Progenitor cell of endocrine pancreas (in vitro differentiated cells): ENCODE measurements at regions not wholly inside any gene's neighbourhood (a gene's known extent, or its start where the extent isn't known, plus 50 kb on each side); places are given as distances from the start of the nearest gene placed in this dataset.

Experiments used
- DNase-seq: peaks from one replicate; pipeline ENCODE4 v3.0.0; 2021; ENCODE audit warnings: low spot score; ENCODE audit not compliant: unreplicated experiment
- H3K27ac Mint-ChIP-seq: 2 replicates; pipeline ENCODE4 v1.8.0; 2021; ENCODE audit warnings: mild to moderate bottlenecking, moderate library complexity, mixed read lengths
- H3K27me3 Mint-ChIP-seq: 2 replicates; pipeline ENCODE4 v1.8.0; 2021; ENCODE audit warnings: mixed read lengths
- H3K36me3 Mint-ChIP-seq: 2 replicates; pipeline ENCODE4 v1.8.0; 2022; ENCODE audit warnings: mixed read lengths; ENCODE audit not compliant: insufficient read depth
- H3K4me1 Mint-ChIP-seq: 2 replicates; pipeline ENCODE4 v1.8.0; 2021; ENCODE audit warnings: low read depth, mixed read lengths
- H3K4me3 Mint-ChIP-seq: 2 replicates; pipeline ENCODE4 v1.8.0; 2021; ENCODE audit warnings: low read depth, mild to moderate bottlenecking, moderate library complexity, mixed read lengths
- H3K9me3 Mint-ChIP-seq: 2 replicates; pipeline ENCODE4 v1.8.0; 2021; ENCODE audit warnings: low read depth, mixed read lengths
- TF ChIP-seq, protein P1 (sequence below): fragments of 200-600 bp; sonication (generic); IDR thresholded peaks from one replicate; pipeline ENCODE4 v1.5.0; 2021; ENCODE audit warnings: antibody characterized with exemption, mild to moderate bottlenecking; ENCODE audit not compliant: unreplicated experiment

DNA sequence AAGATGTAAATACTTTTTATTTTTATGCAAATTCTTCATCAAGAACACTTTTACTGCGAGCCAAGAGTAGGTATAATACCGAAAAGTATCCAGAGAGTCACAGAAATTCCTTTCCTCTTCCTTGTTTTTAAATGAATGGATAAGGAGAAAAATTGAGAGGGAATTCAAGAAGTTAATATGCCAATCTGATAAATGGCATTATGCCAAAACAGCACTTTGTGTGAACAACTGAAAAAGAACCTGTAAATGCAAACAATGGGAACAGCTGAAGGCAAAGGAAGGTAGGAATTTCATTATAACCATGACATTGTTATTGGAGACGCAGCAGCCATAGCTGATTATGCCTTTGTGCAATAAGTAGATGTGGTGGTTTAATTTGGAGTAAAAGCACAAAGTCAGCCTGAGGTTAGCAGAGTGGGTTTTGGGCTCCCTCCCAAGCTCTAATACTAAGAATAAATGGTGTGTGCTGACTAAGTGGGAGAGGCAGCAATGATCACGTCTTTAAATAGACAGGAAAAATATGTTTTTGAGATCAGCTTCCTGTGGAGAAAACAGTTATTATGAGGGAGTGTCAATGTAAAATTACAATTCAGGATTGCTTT, 209.8 kb upstream of the NDST4 start:
- no peaks in the 10 kb centered on the region for H3K9me3 Mint-ChIP-seq
- no peak overlapping the region for H3K27ac Mint-ChIP-seq
- no peaks in the 10 kb centered on the region for H3K36me3 Mint-ChIP-seq
- TF ChIP-seq, protein P1, sequence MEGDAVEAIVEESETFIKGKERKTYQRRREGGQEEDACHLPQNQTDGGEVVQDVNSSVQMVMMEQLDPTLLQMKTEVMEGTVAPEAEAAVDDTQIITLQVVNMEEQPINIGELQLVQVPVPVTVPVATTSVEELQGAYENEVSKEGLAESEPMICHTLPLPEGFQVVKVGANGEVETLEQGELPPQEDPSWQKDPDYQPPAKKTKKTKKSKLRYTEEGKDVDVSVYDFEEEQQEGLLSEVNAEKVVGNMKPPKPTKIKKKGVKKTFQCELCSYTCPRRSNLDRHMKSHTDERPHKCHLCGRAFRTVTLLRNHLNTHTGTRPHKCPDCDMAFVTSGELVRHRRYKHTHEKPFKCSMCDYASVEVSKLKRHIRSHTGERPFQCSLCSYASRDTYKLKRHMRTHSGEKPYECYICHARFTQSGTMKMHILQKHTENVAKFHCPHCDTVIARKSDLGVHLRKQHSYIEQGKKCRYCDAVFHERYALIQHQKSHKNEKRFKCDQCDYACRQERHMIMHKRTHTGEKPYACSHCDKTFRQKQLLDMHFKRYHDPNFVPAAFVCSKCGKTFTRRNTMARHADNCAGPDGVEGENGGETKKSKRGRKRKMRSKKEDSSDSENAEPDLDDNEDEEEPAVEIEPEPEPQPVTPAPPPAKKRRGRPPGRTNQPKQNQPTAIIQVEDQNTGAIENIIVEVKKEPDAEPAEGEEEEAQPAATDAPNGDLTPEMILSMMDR = no peak
- H3K4me1 Mint-ChIP-seq = no peaks in the 10 kb centered on the region
- DNase-seq = no peak
- no peak overlapping the region for H3K4me3 Mint-ChIP-seq
- H3K27me3 Mint-ChIP-seq = no peaks in the 10 kb centered on the region

DNA sequence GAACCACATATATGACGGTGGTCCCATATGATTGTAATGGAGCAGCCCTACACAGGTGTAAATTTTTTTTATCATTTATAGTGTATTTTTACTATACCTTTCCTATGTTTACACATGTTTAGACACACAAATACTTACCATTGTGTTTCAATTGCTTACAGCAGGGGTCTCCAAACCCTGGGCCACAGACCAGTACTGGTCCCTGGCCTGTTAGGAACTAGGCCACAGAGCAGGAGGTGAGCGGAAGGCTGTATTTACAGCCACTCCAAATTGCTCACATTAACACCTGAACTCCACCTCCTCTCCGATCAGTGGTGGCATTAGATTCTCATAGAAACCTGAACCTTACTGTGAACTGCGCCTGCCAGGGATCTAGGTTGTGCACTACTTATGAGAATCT, 201.8 kb upstream of the NDST4 start:
- no peak overlapping the region for H3K27ac Mint-ChIP-seq
- no peaks in the 10 kb centered on the region for H3K27me3 Mint-ChIP-seq
- TF ChIP-seq, protein P1 = no peak
- no peak overlapping the region for H3K4me3 Mint-ChIP-seq
- H3K4me1 Mint-ChIP-seq = no peaks in the 10 kb centered on the region
- no peak for DNase-seq
- H3K9me3 Mint-ChIP-seq = no peaks in the 10 kb centered on the region
- H3K36me3 Mint-ChIP-seq = no peaks in the 10 kb centered on the region

DNA sequence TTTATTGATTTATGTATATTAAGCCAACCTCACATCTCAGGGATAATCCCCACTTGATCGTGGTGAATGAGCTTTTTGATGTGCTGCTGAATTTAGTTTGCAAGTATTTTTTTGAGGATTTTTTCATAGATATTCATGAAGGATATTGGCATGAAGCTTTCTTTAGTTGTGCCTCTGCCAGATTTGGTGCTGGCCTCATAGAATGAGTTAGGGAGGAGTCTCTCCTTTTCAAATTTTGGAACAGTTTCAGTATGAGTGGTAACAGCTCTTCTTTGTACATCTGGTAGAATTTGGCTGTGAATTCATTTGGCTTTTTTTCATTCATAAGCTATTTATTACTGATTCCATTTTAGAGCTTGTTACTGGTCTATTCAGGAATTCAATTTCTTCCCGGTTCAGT, 197.2 kb upstream of the NDST4 start:
- H3K27ac Mint-ChIP-seq = no peak overlapping the region
- no peak overlapping the region for H3K4me3 Mint-ChIP-seq
- no peak for DNase-seq
- H3K36me3 Mint-ChIP-seq = no peaks in the 10 kb centered on the region
- H3K4me1 Mint-ChIP-seq = no peaks in the 10 kb centered on the region
- no peaks in the 10 kb centered on the region for H3K27me3 Mint-ChIP-seq
- H3K9me3 Mint-ChIP-seq = no peaks in the 10 kb centered on the region
- TF ChIP-seq, protein P1 = no peak

DNA sequence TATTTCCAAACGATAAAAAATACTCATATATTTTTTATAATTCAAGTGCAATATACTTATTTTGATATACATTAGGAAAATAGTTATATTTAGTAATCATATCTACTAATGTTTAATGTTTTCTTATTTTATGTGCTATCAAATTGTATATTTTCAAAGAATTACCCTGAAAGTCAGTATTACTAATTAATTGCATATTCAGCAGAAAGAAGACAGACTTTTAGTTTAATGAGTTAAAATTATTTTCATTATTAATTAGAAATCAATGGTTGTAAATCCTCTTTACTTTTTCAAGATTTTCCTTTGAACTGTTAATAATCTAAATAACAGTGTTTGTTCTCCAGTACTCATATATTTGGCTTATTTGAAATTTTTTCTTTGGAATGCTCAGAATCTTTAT, 181.3 kb upstream of the NDST4 start:
- Mint-ChIP-seq H3K27me3 (no peaks in the 10 kb centered on the region), H3K4me1 (peaks cover 2% of the 10 kb centered on the region), H3K4me3 (no peak overlapping the region), H3K9me3 (no peaks in the 10 kb centered on the region), H3K27ac (no peak overlapping the region), H3K36me3 (no peaks in the 10 kb centered on the region)
- TF ChIP-seq, protein P1 = no peak
- no peak for DNase-seq

DNA sequence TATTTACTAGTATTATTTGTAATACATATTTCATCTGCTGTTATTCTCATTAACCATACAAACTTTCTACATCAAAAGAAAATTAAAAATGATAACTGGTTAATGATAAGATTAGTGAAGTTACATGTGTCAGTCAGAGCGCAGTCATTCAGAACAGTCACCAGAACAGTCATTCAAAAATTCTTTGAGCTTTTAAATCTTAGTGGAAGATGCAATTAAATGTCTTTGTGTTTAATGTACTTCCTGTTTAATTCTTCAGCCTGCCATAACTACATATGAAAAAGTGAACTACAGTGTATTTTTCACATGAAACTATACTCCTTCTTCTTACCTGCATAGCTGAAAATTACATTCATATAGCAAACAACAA, 179.7 kb upstream of the NDST4 start:
- no peak for DNase-seq
- Mint-ChIP-seq H3K36me3 (no peaks in the 10 kb centered on the region), H3K4me3 (no peak overlapping the region), H3K9me3 (no peaks in the 10 kb centered on the region), H3K4me1 (peaks cover 2% of the 10 kb centered on the region), H3K27me3 (no peaks in the 10 kb centered on the region), H3K27ac (no peak overlapping the region)
- TF ChIP-seq, protein P1 = no peak
